ENCODE measurements at regions not wholly inside any gene's neighbourhood (a gene's known extent, or its start where the extent isn't known, plus 50 kb on each side); places are given as distances from the start of the nearest gene placed in this dataset.
"Not testable (repeated sequence)": the region's sequence is repeated elsewhere in the genome, so short reads cannot be mapped to it uniquely, and the experiment has no call there.

- Histone ChIP-seq H3K9me3 (no peaks in the 10 kb centered on the region), H3K4me1 (no peaks in the 10 kb centered on the region), H3K27me3 (ENCODE audit: insufficient read depth in 3 of 3, low read length in 2 of 3) (no peaks in the 10 kb centered on the region), H3K27ac (no peak overlapping the region), H3K4me3 (no peak overlapping the region), H3K36me3 (ENCODE audit: insufficient read depth in 1 of 2, low read depth in 1 of 2) (no peaks in the 10 kb centered on the region)
- DNase-seq = no peak
- intact Hi-C loops (cut with DNase I) = no loop called here
- 93 to 100% (median 96%) methylated on average over 1 of the region's 1 CpG for WGBS, 3 donors
- TF ChIP-seq, protein P1, sequence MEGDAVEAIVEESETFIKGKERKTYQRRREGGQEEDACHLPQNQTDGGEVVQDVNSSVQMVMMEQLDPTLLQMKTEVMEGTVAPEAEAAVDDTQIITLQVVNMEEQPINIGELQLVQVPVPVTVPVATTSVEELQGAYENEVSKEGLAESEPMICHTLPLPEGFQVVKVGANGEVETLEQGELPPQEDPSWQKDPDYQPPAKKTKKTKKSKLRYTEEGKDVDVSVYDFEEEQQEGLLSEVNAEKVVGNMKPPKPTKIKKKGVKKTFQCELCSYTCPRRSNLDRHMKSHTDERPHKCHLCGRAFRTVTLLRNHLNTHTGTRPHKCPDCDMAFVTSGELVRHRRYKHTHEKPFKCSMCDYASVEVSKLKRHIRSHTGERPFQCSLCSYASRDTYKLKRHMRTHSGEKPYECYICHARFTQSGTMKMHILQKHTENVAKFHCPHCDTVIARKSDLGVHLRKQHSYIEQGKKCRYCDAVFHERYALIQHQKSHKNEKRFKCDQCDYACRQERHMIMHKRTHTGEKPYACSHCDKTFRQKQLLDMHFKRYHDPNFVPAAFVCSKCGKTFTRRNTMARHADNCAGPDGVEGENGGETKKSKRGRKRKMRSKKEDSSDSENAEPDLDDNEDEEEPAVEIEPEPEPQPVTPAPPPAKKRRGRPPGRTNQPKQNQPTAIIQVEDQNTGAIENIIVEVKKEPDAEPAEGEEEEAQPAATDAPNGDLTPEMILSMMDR (IDR thresholded peaks at IDR 0.05) = no peak
- ATAC-seq = no peak
Measured at GRCh38 chr6:150503041-150503440, 96.6 kb upstream of the PLEKHG1 start.

DNA sequence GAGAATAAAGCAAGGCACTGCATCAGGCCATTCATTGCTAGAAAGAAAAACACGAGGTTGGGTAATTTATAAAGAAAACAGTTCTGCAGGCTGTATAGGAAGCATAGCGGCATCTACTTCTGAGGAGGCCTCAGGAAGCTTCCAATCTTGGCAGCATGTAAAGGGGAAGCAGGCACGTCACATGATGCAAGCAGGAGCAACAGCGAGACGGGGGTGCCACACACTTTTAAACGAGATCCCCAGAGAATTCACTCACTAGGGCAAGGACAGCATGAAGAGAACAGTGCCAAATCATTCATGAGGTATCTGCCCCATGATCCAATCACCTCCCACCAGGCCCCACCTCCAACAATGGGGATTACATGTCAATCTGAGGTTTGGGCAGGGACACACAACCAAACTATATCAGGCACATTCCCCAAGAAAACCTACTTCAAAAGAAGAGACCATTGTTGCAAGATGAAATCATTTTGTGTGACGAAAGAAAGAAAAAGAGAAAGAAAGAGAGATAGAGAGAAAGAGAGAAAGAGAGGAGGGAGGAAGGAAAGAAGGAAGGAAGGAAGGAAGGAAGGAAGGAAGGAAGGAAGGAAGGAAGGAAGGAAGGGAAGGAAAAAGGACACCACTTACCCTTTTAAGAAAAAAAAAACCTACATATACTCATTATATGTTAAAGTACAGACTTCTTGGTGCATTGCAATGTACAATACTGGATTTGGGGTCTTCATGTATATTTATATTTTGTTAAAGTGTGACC is 95.9 kb upstream of the PLEKHG1 start:
- TF ChIP-seq, protein P1 (IDR thresholded peaks at IDR 0.05) = no peak
- Histone ChIP-seq H3K4me3 (no peak overlapping the region), H3K27me3 (ENCODE audit: insufficient read depth in 3 of 3, low read length in 2 of 3) (no peaks in the 10 kb centered on the region), H3K4me1 (no peaks in the 10 kb centered on the region), H3K27ac (no peak overlapping the region), H3K36me3 (ENCODE audit: insufficient read depth in 1 of 2, low read depth in 1 of 2) (no peaks in the 10 kb centered on the region), H3K9me3 (no peaks in the 10 kb centered on the region)
- ATAC-seq (no peak), DNase-seq (no peak)
- WGBS, 3 donors = 83 to 89% (median 86%) methylated on average over 7 of the region's 7 CpGs
- intact Hi-C loops (cut with DNase I) = no loop called here

DNA sequence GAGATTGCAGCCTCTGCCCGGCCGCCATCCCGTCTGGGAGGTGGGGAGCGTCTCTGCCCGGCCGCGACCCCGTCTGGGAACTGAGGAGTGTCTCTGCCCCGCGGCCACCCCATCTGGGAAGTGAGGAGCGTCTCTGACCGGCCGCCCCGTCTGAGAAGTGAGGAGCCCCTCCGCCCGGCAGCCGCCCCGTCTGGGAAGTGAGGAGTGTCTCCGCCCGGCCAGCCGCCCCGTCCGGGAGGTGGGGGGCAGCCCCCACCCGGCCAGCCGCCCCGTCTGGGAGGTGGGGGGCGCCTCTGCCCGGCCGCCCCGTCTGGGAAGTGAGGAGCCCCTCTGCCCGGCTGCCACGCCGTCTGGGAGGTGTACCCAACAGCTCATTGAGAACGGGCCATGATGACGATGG is 92.3 kb upstream of the PLEKHG1 start:
- H3K36me3 ChIP-seq (ENCODE audit: insufficient read depth in 1 of 2, low read depth in 1 of 2); H3K27me3 ChIP-seq (ENCODE audit: insufficient read depth in 3 of 3, low read length in 2 of 3); intact Hi-C loops (cut with DNase I); ATAC-seq; H3K4me3 ChIP-seq; DNase-seq; H3K9me3 ChIP-seq; H3K4me1 ChIP-seq; H3K27ac ChIP-seq: not testable (repeated sequence)
- 97 to 98% (median 97%) methylated on average over 18 to 35 of the region's 35 CpGs for WGBS, 3 donors

- Histone ChIP-seq H3K4me1 (no peaks in the 10 kb centered on the region), H3K36me3 (ENCODE audit: insufficient read depth in 1 of 2, low read depth in 1 of 2) (no peaks in the 10 kb centered on the region), H3K4me3 (no peak overlapping the region), H3K27ac (no peak overlapping the region), H3K9me3 (no peaks in the 10 kb centered on the region), H3K27me3 (ENCODE audit: insufficient read depth in 3 of 3, low read length in 2 of 3) (no peaks in the 10 kb centered on the region)
- DNase-seq (no peak), ATAC-seq (no peak)
- intact Hi-C loops (cut with DNase I) = no loop called here
- 64 to 72% (median 65%) methylated on average over 3 of the region's 3 CpGs for WGBS, 3 donors
- TF ChIP-seq, protein P1 (IDR thresholded peaks at IDR 0.05) = no peak
Measured at GRCh38 chr6:150510576-150510975, 89.1 kb upstream of the PLEKHG1 start.

GRCh38 chr6:150511313-150511712 is 88.4 kb upstream of the PLEKHG1 start:
- no peaks in the 10 kb centered on the region for H3K27me3 ChIP-seq (ENCODE audit: insufficient read depth in 3 of 3, low read length in 2 of 3)
- no peaks in the 10 kb centered on the region for H3K9me3 ChIP-seq
- TF ChIP-seq, protein P1 (IDR thresholded peaks at IDR 0.05) = no peak
- H3K4me1 ChIP-seq = no peaks in the 10 kb centered on the region
- H3K27ac ChIP-seq = no peak overlapping the region
- H3K4me3 ChIP-seq = no peak overlapping the region
- DNase-seq (no peak), ATAC-seq (no peak)
- WGBS, 3 donors = 77 to 82% (median 80%) methylated on average over 4 of the region's 4 CpGs
- intact Hi-C loops (cut with DNase I) = no loop called here
- no peaks in the 10 kb centered on the region for H3K36me3 ChIP-seq (ENCODE audit: insufficient read depth in 1 of 2, low read depth in 1 of 2)

All from psoas muscle (tissue), 7 donors.